GM12872 (cell line): ENCODE measurements at regions not wholly inside any gene's neighbourhood (a gene's known extent, or its start where the extent isn't known, plus 50 kb on each side); places are given as distances from the start of the nearest gene placed in this dataset.

Experiments
- TF ChIP-seq, protein P1 (sequence below): IDR thresholded peaks from 3 replicates; pipeline ENCODE4 v1.5.1; 2011; ENCODE audit warnings: low read depth, mild to moderate bottlenecking, low read length, moderate library complexity; ENCODE audit not compliant: insufficient read depth

DNA sequence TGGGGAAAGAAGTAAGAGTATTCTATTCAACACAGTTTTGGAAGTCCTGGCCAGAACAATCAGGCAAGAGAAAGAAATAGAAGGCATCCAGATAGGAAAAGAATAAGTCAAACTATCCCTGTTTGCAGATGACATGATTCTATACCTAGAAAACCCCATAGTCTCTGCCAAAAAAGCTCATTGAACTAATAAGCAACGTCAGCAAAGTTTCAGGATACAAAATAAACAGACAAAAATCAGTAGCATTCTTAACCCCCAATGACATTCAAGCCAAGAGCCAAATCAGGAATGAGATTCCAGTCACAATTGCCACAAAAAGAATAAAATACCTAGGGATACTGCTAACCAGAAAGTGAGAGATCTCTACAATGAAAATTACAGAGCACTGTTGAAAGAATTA, 99.4 kb upstream of the MITF start:
- TF ChIP-seq, protein P1, sequence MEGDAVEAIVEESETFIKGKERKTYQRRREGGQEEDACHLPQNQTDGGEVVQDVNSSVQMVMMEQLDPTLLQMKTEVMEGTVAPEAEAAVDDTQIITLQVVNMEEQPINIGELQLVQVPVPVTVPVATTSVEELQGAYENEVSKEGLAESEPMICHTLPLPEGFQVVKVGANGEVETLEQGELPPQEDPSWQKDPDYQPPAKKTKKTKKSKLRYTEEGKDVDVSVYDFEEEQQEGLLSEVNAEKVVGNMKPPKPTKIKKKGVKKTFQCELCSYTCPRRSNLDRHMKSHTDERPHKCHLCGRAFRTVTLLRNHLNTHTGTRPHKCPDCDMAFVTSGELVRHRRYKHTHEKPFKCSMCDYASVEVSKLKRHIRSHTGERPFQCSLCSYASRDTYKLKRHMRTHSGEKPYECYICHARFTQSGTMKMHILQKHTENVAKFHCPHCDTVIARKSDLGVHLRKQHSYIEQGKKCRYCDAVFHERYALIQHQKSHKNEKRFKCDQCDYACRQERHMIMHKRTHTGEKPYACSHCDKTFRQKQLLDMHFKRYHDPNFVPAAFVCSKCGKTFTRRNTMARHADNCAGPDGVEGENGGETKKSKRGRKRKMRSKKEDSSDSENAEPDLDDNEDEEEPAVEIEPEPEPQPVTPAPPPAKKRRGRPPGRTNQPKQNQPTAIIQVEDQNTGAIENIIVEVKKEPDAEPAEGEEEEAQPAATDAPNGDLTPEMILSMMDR: no peak

DNA sequence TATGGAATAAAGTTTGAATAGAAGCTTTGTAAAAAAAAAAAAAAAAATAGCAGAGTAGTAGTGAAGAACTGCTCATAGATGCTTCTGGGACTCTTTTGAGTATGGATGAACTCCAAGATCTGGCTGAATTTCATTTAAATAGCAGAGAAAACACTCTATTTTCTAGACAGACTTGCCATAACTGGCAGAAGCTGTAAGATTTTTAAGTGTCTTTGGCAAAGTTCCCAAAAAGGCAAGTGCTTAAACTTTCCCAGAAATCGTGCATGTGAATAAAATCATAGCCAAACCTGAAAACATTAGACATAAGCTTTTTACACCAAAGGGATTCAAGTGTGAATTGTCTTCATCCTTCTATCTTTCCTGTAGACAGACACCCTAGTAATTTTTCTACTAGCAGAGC, 110.3 kb upstream of the MITF start:
- TF ChIP-seq, protein P1: no peak

DNA sequence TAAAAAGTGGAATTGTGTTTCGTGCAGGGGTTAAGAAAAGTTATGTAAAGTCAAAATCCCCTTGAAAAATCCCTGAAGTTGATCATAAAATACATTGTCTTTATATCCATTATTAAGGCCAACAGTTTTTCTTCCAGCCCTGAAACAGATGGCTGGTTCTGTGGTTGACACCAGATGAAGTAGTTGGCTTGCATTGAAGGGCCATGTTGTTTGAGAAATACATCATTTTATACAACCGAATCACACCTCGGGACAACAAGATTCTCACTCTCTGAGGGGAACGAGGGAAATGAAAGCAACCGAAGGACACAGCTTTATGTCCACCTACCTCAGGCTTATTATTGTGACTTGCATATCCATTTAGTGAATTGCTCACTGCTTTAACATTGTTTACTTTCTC, 126.0 kb upstream of the MITF start:
- TF ChIP-seq, protein P1: no peak

DNA sequence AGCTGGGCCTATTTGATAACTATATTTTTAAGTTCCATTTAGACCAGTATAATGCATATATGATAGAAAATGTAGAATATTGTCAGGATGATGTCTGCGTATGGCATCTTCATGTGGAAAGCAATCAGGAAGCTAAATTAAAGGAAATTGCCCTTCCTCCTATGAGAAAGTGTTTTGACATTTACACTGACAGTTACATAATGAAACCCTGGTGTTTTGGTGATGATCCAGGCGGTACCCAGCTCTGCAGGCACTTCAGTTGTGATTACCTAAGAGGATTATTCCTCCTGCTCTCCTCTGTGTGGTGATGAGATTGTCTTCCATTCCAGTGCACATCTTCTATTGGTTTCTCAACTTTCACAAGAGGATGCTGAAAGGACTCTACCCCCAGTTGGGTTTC, 126.5 kb upstream of the MITF start:
- TF ChIP-seq, protein P1: no peak

DNA sequence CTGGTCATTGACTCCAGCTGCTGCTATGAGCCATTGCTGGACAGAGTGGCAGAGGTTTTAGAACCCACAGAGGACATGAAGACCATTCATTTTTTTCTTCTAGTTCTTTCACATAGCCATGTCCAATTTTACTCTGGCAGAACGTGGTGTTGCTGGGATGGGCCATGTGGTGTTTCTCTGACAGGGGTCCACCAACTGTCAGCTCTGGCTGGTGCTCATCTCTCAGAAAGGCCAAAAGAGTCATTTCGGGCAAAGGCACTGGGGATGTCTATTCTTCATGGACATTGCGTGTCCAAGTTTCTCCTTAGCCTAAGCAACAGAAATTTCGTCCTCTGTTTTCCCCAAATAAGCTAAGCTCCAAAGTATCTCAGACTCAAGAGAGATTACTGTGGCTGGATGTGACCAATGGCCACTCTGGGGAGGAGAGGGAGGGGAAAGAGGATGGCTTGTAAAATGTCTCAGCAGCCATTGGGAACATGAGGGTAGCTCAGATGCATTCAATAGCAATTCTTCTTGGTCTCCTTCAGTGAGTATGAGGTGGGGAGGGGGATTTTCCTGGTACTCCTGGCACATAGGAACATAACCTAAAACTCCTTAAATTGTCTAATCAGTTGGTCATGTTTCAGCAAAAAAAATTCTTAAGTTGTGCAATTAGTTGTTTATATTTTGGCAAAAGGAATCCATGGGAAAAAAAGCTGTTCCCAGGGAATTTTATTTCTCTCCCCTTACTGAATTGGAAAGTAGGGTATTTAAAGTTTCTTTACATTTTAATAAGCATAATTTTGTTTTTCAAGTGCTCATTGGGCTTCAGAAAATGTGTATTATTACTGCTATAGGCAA, 131.6 kb upstream of the MITF start:
- TF ChIP-seq, protein P1: no peak

DNA sequence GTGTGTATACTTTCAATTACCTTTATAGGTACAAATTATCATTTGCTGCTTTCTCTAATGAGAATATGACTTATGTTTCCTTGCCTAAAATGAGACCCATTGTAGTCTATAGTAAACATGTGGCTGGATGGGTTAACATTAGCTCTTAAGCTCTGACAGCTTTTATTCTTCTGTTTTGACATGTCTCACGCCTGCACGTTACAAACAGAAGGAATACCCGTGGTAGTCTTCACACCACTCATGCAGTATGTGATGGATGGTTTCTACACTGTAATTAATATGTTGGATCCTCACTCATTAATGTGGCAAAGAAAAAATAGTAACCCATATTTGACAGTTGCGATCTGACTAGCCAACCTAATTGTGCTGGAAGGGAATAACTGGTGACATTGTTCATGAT, 133.4 kb upstream of the MITF start:
- TF ChIP-seq, protein P1: no peak

DNA sequence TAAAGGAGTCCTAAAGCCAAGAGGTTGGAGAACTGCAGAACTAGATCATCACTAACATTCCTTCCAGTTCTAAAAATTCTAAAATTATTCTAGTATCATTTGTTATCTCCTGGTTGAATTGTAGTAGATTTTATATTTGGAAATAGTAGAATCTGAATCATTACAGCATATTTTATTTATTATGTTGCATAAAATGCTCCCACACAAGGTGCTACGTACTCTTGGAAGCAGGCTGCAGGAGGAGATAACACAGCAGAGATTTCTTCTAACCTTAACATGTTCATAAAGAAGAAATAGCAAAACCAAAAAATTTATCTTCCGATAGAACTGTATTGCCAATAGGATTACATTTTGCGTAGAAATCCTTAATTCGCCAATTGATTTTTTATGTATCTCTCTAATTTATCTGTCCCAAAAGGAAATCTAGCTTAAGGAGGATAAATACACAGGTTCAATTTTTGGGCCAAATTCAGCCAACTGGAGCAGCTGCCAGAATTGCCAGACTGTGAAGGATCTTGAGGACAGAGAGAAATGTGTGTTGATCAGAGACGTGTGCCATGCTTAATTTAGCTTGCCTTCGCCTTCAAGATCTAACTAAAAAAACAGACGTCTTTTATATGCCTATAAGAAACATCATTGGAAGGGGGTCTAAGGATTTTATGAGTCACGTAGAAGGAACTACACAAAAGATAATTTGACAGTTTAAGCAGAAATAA, 134.4 kb upstream of the MITF start:
- TF ChIP-seq, protein P1: no peak
